Upper lobe of left lung (tissue), 6 donors: ENCODE measurements at regions not wholly inside any gene's neighbourhood (a gene's known extent, or its start where the extent isn't known, plus 50 kb on each side); places are given as distances from the start of the nearest gene placed in this dataset.

Experiments used
- ATAC-seq, 2 donors: fragments of 200-7000 bp; cut with Tn5 transposase; one replicate each; pipeline ENCODE4 v1.9.1; 2022; ENCODE audit warnings: mild to moderate bottlenecking in 2 of 2, moderate library complexity in 2 of 2; ENCODE audit not compliant: low FRiP score in 2 of 2
- DNase-seq, 2 donors: peaks; one replicate each; pipeline ENCODE4 v3.0.0-alpha.2; 2019 to 2020
- H3K27ac ChIP-seq, 4 donors: fragments of 200-600 bp; sonication (generic); one replicate each; pipeline ENCODE4 v1.5.1; 2016 to 2019
- H3K27me3 ChIP-seq, 4 donors: fragments of 200-600 bp; sonication (generic); one replicate each; pipeline ENCODE4 v1.5.1; 2017 to 2019
- H3K36me3 ChIP-seq, 4 donors: fragments of 200-600 bp; sonication (generic); one replicate each; pipeline ENCODE4 v1.5.1; 2016 to 2019
- H3K4me1 ChIP-seq, 4 donors: fragments of 200-600 bp; sonication (generic); one replicate each; pipeline ENCODE4 v1.5.1; 2018 to 2019
- H3K4me3 ChIP-seq, 4 donors: fragments of 200-600 bp; sonication (generic); one replicate each; pipeline ENCODE4 v1.5.1; 2017 to 2019; ENCODE audit warnings: mild to moderate bottlenecking in 2 of 4, moderate library complexity in 1 of 4
- H3K9me3 ChIP-seq, 4 donors: fragments of 200-600 bp; sonication (generic); one replicate each; pipeline ENCODE4 v1.5.1; 2018 to 2019
- EP300 ChIP-seq, 4 donors: sonication (generic); formaldehyde crosslinking; IDR thresholded peaks; one replicate each; pipeline ENCODE4 v1.5.1; 2017; ENCODE audit warnings: antibody characterized with exemption in 4 of 4, control low read depth in 2 of 4
- POLR2A ChIP-seq, 4 donors: fragments of 450-650 bp; IDR thresholded peaks; one replicate each; pipeline ENCODE4 v1.5.1; 2016 to 2017; ENCODE audit warnings: antibody characterized with exemption in 4 of 4, mild to moderate bottlenecking in 2 of 4
- POLR2AphosphoS5 ChIP-seq, 2 donors: sonication (generic); formaldehyde crosslinking; IDR thresholded peaks; one replicate each; pipeline ENCODE4 v1.5.1; 2017; ENCODE audit warnings: antibody characterized with exemption in 2 of 2
- WGBS, 2 donors: methylation state at CpG; one replicate each; pipeline ENCODE4 v1.1.5; 2017 to 2018; 5-methylcytosine and 5-hydroxymethylcytosine counted together
- TF ChIP-seq, protein P1 (sequence below), 6 experiments: fragments of 450-650 bp in 4 of 6; fragments of 200-600 bp in 2 of 6; sonication (generic) in 2 of 6; IDR thresholded peaks; one replicate each; pipeline ENCODE4 v1.5.1; 2016 to 2019; ENCODE audit warnings: antibody characterized with exemption in 6 of 6
- donor health status: DM: no; HTN: no; CAD: no; lungs with moderate emphysema.
- donor health status: DM: no; HTN: yes; CAD: no; lungs with severe emphysema.

DNA sequence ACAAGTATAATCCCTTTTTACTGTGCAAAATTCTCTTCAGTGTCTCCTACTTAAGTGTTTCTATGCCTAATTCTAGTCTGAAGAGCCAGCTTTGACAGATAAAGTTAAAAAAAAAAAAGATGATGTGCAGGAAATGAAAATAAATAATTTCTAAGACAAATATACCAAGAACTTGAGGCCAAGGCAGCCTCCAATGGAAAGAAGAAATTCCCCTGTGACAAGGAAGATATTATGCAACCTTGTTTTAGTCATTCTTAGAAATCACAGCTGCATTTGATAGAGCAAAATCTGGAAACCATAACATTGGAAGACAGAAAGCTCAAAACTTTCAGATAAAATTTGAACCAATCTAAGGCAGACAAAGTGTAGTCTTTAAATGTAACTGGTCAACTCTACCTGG is 375.9 kb upstream of the TLE4 start:
- Histone ChIP-seq H3K4me1 (no peaks in the 10 kb centered on the region), H3K9me3 (no peaks in the 10 kb centered on the region), H3K27ac (no peak overlapping the region), H3K27me3 (no peaks in the 10 kb centered on the region), H3K36me3 (no peaks in the 10 kb centered on the region), H3K4me3 (no peak overlapping the region)
- ATAC-seq (peak in 1 of 2 donors; percentile 82), DNase-seq (no peak)
- TF ChIP-seq POLR2AphosphoS5 (IDR thresholded peaks at IDR 0.05) (no peak), EP300 (IDR thresholded peaks at IDR 0.05) (no peak)

DNA sequence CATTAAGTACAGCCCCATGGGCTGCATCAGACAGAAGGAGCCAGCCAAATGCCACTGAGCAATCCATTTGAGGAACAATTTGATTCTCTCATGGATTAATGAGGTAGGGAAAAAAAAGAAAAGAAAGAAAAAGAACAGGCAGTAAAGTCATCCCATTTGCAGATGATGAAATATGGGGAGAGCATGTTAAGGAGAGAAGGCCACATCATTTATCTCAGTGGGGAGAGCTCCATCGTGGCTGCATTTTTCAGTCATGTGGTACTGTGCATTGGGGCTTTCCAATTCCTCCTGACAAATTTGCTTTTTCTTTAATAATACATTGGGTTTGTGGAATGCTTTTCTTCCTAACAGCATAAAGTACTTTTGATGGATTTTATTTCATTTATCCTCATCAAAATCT is 375.2 kb upstream of the TLE4 start:
- 60 to 64% methylated on average over 1 of the region's 1 CpG for WGBS, 2 donors
- ATAC-seq = peak in 1 of 2 donors; percentile 72
- TF ChIP-seq, protein P1, sequence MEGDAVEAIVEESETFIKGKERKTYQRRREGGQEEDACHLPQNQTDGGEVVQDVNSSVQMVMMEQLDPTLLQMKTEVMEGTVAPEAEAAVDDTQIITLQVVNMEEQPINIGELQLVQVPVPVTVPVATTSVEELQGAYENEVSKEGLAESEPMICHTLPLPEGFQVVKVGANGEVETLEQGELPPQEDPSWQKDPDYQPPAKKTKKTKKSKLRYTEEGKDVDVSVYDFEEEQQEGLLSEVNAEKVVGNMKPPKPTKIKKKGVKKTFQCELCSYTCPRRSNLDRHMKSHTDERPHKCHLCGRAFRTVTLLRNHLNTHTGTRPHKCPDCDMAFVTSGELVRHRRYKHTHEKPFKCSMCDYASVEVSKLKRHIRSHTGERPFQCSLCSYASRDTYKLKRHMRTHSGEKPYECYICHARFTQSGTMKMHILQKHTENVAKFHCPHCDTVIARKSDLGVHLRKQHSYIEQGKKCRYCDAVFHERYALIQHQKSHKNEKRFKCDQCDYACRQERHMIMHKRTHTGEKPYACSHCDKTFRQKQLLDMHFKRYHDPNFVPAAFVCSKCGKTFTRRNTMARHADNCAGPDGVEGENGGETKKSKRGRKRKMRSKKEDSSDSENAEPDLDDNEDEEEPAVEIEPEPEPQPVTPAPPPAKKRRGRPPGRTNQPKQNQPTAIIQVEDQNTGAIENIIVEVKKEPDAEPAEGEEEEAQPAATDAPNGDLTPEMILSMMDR (IDR thresholded peaks at IDR 0.05) = no peak
- TF ChIP-seq EP300 (IDR thresholded peaks at IDR 0.05) (no peak), POLR2AphosphoS5 (IDR thresholded peaks at IDR 0.05) (no peak), POLR2A (IDR thresholded peaks at IDR 0.05) (no peak)
- no peak overlapping the region for H3K27ac ChIP-seq
- H3K27me3 ChIP-seq = no peaks in the 10 kb centered on the region
- H3K9me3 ChIP-seq = no peaks in the 10 kb centered on the region
- H3K36me3 ChIP-seq = no peaks in the 10 kb centered on the region
- DNase-seq = no peak
- no peaks in the 10 kb centered on the region for H3K4me1 ChIP-seq
- no peak overlapping the region for H3K4me3 ChIP-seq

DNA sequence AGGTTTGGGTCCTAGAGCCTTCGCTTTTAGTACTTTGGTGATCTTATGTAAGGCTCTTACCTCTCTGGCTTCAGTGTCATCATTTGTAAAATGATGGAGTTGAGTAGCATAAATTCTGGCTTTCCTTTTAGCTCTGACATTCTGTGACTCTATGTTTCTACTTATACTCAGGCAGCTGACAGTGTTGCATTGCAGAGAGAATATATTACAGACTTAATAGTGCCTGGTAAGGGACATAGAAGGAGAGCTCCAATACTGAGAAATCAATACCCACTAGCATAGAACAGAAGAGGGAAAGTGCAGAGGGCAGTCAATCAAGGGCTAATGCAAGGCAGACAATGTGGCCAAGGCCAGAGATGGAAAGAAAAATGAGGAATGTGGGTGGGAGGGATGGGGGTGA is 371.4 kb upstream of the TLE4 start:
- ATAC-seq = no peak
- TF ChIP-seq EP300 (IDR thresholded peaks at IDR 0.05) (no peak), POLR2A (IDR thresholded peaks at IDR 0.05) (no peak), POLR2AphosphoS5 (IDR thresholded peaks at IDR 0.05) (no peak)
- TF ChIP-seq, protein P1 (IDR thresholded peaks at IDR 0.05) = no peak
- Histone ChIP-seq H3K27me3 (no peaks in the 10 kb centered on the region), H3K36me3 (no peaks in the 10 kb centered on the region), H3K4me1 (no peaks in the 10 kb centered on the region), H3K27ac (no peak overlapping the region), H3K9me3 (no peaks in the 10 kb centered on the region), H3K4me3 (no peak overlapping the region)
- 0 to 47% methylated on average over 1 of the region's 1 CpG for WGBS, 2 donors
- DNase-seq = no peak

DNA sequence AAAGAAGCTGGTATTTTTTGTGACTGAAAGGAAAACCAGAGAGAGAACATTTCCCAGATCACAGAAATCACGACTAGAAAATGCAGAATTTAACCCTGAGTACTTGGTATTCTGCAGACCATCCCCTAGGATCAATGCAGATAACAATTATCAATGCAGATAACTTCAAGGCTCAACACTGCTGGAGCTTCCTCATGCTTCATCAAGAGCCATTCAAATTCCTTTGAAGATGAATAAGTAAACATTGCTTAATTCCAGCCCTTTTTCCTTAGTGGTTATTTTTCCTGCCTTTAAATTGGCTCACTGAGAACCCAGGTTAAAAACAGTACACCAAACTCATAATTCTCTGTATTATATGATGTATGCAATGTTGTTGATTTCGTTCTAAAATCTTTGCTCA is 370.1 kb upstream of the TLE4 start:
- H3K4me3 ChIP-seq = no peak overlapping the region
- no peaks in the 10 kb centered on the region for H3K36me3 ChIP-seq
- 46 to 53% methylated on average over 2 of the region's 2 CpGs for WGBS, 2 donors
- no peak for ATAC-seq
- no peaks in the 10 kb centered on the region for H3K27me3 ChIP-seq
- H3K9me3 ChIP-seq = no peaks in the 10 kb centered on the region
- TF ChIP-seq, protein P1 (IDR thresholded peaks at IDR 0.05) = no peak
- TF ChIP-seq POLR2AphosphoS5 (IDR thresholded peaks at IDR 0.05) (no peak), POLR2A (IDR thresholded peaks at IDR 0.05) (no peak), EP300 (IDR thresholded peaks at IDR 0.05) (no peak)
- H3K27ac ChIP-seq = no peak overlapping the region
- H3K4me1 ChIP-seq = no peaks in the 10 kb centered on the region
- DNase-seq = no peak

DNA sequence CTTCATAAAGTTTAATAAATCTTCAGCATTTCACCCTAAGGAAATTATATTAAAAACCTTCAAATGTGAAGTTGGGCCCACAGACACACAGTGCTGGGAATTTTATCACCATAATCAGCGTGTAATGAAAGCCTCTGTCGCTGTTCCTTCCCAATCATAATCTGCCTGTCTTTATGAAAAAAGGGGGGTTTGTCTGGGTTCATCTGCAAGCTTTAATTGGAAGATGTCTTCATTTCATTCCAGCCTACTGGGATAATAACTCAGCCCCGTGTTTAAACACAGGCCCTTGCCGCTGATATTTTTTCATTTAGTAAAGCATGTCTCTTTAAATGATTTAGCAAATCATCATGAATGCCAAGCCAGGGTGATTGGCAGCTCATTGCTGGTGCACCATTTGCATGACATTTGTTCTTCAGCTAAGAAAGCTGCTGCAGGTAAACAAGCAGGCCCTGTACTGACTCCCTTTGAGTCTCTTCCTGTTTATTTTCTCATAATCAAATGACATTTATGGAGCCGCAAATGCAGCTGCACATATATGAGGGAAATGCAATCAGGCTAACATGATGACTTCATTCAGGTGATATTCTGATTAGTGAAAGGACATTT is 362.9 kb upstream of the TLE4 start:
- Histone ChIP-seq H3K4me1 (no peaks in the 10 kb centered on the region), H3K27ac (no peak overlapping the region), H3K4me3 (no peak overlapping the region), H3K36me3 (no peaks in the 10 kb centered on the region), H3K9me3 (no peaks in the 10 kb centered on the region), H3K27me3 (no peaks in the 10 kb centered on the region)
- ATAC-seq = no peak
- no peak for TF ChIP-seq POLR2A (IDR thresholded peaks at IDR 0.05)
- TF ChIP-seq, protein P1 (IDR thresholded peaks at IDR 0.05) = no peak
- no peak for TF ChIP-seq POLR2AphosphoS5 (IDR thresholded peaks at IDR 0.05)
- TF ChIP-seq EP300 (IDR thresholded peaks at IDR 0.05) = no peak
- 76 to 79% methylated on average over 5 of the region's 5 CpGs for WGBS, 2 donors
- no peak for DNase-seq
